HEK293 (cell line): ENCODE measurements at regions not wholly inside any gene's neighbourhood (a gene's known extent, or its start where the extent isn't known, plus 50 kb on each side); places are given as distances from the start of the nearest gene placed in this dataset.

Experiments used
- ZNF549 ChIP-seq: fragments of 450-650 bp; IDR thresholded peaks from 2 replicates; pipeline ENCODE4 v1.5.1; 2018; ENCODE audit warnings: missing biosample characterization, missing genetic modification characterization, mild to moderate bottlenecking, inconsistent platforms, moderate library complexity
- ZNF610 ChIP-seq: fragments of 450-650 bp; formaldehyde crosslinking; IDR thresholded peaks from 2 replicates; pipeline ENCODE4 v1.5.1; 2016; ENCODE audit warnings: missing biosample characterization, missing genetic modification characterization, borderline replicate concordance

DNA sequence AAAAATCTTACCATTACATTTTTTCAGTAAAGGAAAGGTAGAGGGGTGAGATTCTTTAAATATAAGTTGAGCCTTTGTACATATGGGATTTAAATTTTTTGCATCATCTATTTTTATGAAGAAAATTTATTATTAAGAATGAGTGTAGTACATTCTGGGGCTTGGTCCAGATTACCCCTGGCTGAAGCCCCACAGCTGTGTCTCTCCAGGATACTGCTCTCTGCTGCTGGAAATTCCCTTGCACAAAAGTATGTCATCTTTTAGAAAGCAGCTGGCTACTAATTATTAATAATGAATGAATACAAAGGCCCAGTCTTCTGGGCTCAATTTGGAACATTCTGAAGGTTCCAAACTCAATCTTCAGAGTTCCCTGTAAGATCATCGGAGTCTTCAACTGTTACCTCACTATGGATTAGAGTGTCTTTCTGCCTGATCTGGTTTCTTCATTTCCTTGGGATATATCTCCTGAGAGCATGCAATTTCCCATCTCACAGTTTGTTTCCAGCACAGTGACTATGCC lies 428.6 kb upstream of the BRINP3 start:
- TF ChIP-seq ZNF610 (no peak), ZNF549 (tag by site-specific recombination) (no peak)
